AG09319 (cell line): ENCODE measurements at regions not wholly inside any gene's neighbourhood (a gene's known extent, or its start where the extent isn't known, plus 50 kb on each side); places are given as distances from the start of the nearest gene placed in this dataset.

Source experiments
- DNase-seq: peaks from one replicate; pipeline ENCODE4 v3.0.0-alpha.2; 2010; ENCODE audit warnings: low read depth; ENCODE audit errors: extremely low read depth
- CTCF ChIP-seq: IDR thresholded peaks from 2 replicates; pipeline ENCODE4 v1.5.1; 2011; ENCODE audit warnings: low read depth, mild to moderate bottlenecking, inconsistent platforms, low read length, moderate library complexity

DNA sequence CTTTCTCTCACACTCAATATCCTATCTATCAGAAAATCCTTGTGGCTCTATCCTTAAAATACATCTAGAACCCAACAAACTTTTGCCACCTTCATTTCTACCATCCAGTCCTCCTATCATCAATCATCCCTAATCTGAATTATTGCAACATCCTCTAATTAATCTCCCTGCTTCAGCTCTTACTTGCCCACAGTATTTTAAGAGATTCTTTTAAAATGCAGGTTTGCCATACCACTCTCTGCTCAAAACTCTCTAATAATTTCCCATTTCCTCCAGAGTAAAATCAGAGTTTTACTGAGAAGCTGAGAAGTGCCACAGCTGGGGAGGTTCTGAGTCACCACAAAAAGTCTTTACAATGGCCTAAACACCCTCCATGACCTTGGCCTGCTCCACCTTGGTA, 234.3 kb upstream of the ZPLD1 start:
- DNase-seq = no peak
- TF ChIP-seq CTCF = no peak

- DNase-seq = no peak
- no peak for TF ChIP-seq CTCF
Measured at GRCh38 chr3:102205647-102206046, 229.2 kb upstream of the ZPLD1 start.

DNA sequence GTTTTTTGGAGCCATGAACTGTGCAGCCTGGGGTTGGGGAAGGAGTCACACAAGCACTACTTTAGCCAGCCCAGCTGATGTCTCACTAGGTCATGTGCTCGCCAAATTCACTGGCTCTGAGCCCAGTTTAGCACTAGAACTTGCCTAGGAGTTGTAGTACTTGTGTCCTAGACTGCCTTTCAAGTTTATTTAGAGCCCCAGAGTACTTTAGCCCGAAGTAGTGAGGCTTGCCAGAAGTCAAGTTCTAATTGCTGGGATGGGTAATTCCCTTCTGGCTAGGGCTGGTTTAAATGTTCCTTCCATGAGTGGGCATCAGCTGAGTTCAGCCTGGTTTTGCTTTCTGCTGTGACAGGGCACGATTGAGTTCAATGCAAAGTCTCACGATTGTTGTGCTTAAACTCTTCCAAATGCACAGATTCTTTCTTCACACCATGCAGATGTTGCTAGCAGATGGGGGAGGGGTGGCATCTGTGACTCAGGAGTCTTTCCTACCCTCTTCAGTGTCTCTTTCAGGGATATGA, 228.2 kb upstream of the ZPLD1 start:
- TF ChIP-seq CTCF = no peak
- DNase-seq = no peak

- no peak for TF ChIP-seq CTCF
- DNase-seq = no peak
Measured at GRCh38 chr3:102207151-102207571, 227.7 kb upstream of the ZPLD1 start.

DNA sequence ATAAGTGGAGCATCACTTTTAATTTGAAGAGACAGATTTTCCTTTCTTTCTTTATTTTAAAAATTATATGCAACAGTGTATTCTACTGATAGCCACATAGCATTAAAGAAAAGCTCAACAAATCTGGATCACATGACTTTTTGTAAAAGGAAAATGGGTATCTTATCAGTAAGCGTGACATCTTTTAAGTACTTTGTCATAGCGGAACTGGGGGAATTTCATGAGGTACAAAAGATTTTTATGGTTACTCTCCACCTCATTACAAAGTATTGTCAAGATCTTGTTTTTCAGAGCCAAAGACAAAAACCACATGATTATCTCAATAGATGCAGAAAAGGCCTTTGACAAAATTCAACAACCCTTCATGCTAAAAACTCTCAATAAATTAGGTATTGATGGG, 219.6 kb upstream of the ZPLD1 start:
- TF ChIP-seq CTCF = no peak
- no peak for DNase-seq

- TF ChIP-seq CTCF = no peak
- DNase-seq = no peak
Measured at GRCh38 chr3:102223132-102223531, 211.7 kb upstream of the ZPLD1 start.

DNA sequence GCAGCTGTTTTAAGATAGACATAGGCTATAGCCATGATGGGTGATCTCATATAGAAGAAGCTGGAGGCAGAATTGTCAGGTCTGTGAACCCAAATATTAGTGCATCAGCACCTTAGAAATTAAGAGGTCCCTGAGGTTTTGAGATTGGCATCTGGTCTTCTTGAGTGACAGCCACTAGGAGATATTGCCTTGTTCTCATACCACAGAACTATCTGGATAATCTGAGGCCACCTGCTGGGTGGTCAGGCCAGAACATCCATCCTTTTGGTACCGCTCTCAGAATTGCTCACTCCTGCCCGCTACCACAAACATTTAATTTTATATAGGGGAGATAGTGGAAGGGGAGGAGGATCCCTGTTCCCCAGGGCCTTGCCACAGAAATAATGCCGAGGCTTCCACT, 210.6 kb upstream of the ZPLD1 start:
- peak; percentile 10 for DNase-seq
- peak; percentile 42 for TF ChIP-seq CTCF
